ENCODE measurements at regions not wholly inside any gene's neighbourhood (a gene's known extent, or its start where the extent isn't known, plus 50 kb on each side); places are given as distances from the start of the nearest gene placed in this dataset.
A peak's percentile ranks its signal among the peaks of the same experiment; 100 is the strongest.

- no peak overlapping the region for H3K27ac ChIP-seq
- no peak overlapping the region for H3K4me3 ChIP-seq
- no peaks in the 10 kb centered on the region for H3K27me3 ChIP-seq
- DNase-seq (no peak), ATAC-seq (no peak)
- no peaks in the 10 kb centered on the region for H3K9me3 ChIP-seq
- H3K4me1 ChIP-seq: no peaks in the 10 kb centered on the region
- H3K36me3 ChIP-seq: no peaks in the 10 kb centered on the region
- no peak for TF ChIP-seq CTCF (IDR thresholded peaks at IDR 0.05)
- intact Hi-C loops (cut with DNase I): no loop called here
Observed at GRCh38 chrX:9222299-9222698, 188.4 kb upstream of the FAM9B start.

GRCh38 chrX:9227276-9227675, 193.3 kb upstream of the FAM9B start:
- DNase-seq (no peak), ATAC-seq (no peak)
- intact Hi-C loops (cut with DNase I): no loop called here
- no peaks in the 10 kb centered on the region for H3K36me3 ChIP-seq
- H3K4me1 ChIP-seq: no peaks in the 10 kb centered on the region
- no peaks in the 10 kb centered on the region for H3K27me3 ChIP-seq
- H3K27ac ChIP-seq: no peak overlapping the region
- H3K4me3 ChIP-seq: no peak overlapping the region
- no peaks in the 10 kb centered on the region for H3K9me3 ChIP-seq
- TF ChIP-seq CTCF (IDR thresholded peaks at IDR 0.05): no peak

- Histone ChIP-seq H3K9me3 (no peaks in the 10 kb centered on the region), H3K36me3 (no peaks in the 10 kb centered on the region), H3K27ac (no peak overlapping the region), H3K4me1 (no peaks in the 10 kb centered on the region), H3K4me3 (no peak overlapping the region), H3K27me3 (no peaks in the 10 kb centered on the region)
- DNase-seq (no peak), ATAC-seq (no peak)
- intact Hi-C loops (cut with DNase I): no loop called here
- no peak for TF ChIP-seq CTCF (IDR thresholded peaks at IDR 0.05)
Observed at GRCh38 chrX:9231491-9231890, 197.6 kb upstream of the FAM9B start.

GRCh38 chrX:9233141-9233540, 199.2 kb upstream of the FAM9B start:
- Histone ChIP-seq H3K4me3 (no peak overlapping the region), H3K9me3 (no peaks in the 10 kb centered on the region), H3K4me1 (no peaks in the 10 kb centered on the region), H3K36me3 (no peaks in the 10 kb centered on the region), H3K27me3 (no peaks in the 10 kb centered on the region), H3K27ac (no peak overlapping the region)
- no peak for TF ChIP-seq CTCF (IDR thresholded peaks at IDR 0.05)
- no peak for ATAC-seq
- intact Hi-C loops (cut with DNase I): no loop called here
- peak in 2 of 4 donors; percentile 47 to 80 for DNase-seq

- no peak for TF ChIP-seq CTCF (IDR thresholded peaks at IDR 0.05)
- no peak for ATAC-seq
- H3K4me3 ChIP-seq: no peak overlapping the region
- H3K27ac ChIP-seq: no peak overlapping the region
- H3K36me3 ChIP-seq: no peaks in the 10 kb centered on the region
- DNase-seq: no peak
- H3K4me1 ChIP-seq: no peaks in the 10 kb centered on the region
- H3K9me3 ChIP-seq: no peaks in the 10 kb centered on the region
- intact Hi-C loops (cut with DNase I): no loop called here
- H3K27me3 ChIP-seq: no peaks in the 10 kb centered on the region
Observed at GRCh38 chrX:9234315-9234714, 200.4 kb upstream of the FAM9B start.
